Breast epithelium (tissue), 4 donors: ENCODE measurements at regions not wholly inside any gene's neighbourhood (a gene's known extent, or its start where the extent isn't known, plus 50 kb on each side); places are given as distances from the start of the nearest gene placed in this dataset.

Experiments
- DNase-seq, 2 donors: peaks; one replicate each; pipeline ENCODE4 v3.0.0-alpha.2; 2019; ENCODE audit warnings: low spot score in 2 of 2
- H3K27ac ChIP-seq, 2 donors: fragments of 200-600 bp; sonication (generic) in 1 of 2; one replicate each; pipeline ENCODE4 v1.5.1; 2016 to 2019; ENCODE audit warnings: mild to moderate bottlenecking in 1 of 2
- H3K27me3 ChIP-seq, 2 donors: fragments of 200-600 bp; sonication (generic) in 1 of 2; one replicate each; pipeline versions ENCODE4 v1.5.1 to v1.6.0; 2017 to 2019; ENCODE audit warnings: control low read depth in 1 of 2, mild to moderate bottlenecking in 1 of 2
- H3K36me3 ChIP-seq: fragments of 200-600 bp; one replicate; pipeline ENCODE4 v1.5.1; 2019
- H3K4me1 ChIP-seq, 2 donors: fragments of 200-600 bp; sonication (generic); one replicate each; pipeline ENCODE4 v1.5.1; 2016 to 2019; ENCODE audit warnings: control low read depth in 1 of 2
- H3K4me3 ChIP-seq, 3 donors: fragments of 200-600 bp; sonication (generic); 1 replicate in 2 of 3; 2 replicates in 1 of 3; pipeline ENCODE4 v1.5.1; 2016 to 2019; ENCODE audit warnings: mild to moderate bottlenecking in 3 of 3, moderate library complexity in 2 of 3
- H3K9me3 ChIP-seq, 2 donors: fragments of 200-600 bp; sonication (generic) in 1 of 2; one replicate each; pipeline ENCODE4 v1.5.1; 2016 to 2019; ENCODE audit warnings: control low read depth in 1 of 2
- POLR2A ChIP-seq: fragments of 450-650 bp; IDR thresholded peaks from one replicate; pipeline ENCODE4 v1.6.1; 2016; ENCODE audit warnings: antibody characterized with exemption, mild to moderate bottlenecking, moderate library complexity
- POLR2AphosphoS5 ChIP-seq, 3 donors: sonication (generic); formaldehyde crosslinking; IDR thresholded peaks; one replicate each; pipeline ENCODE4 v1.6.1; 2017; ENCODE audit warnings: antibody characterized with exemption in 3 of 3
- intact Hi-C: fragments of 100-400 bp; cut with DNase I; formaldehyde crosslinking; loops from one replicate; pipeline ENCODE4 v1.15.1; 2023; ENCODE audit warnings: low total_unique reads
- TF ChIP-seq, protein P1 (sequence below), 3 donors: fragments of 450-650 bp; IDR thresholded peaks; one replicate each; pipeline ENCODE4 v1.5.1; 2016 to 2017; ENCODE audit warnings: antibody characterized with exemption in 3 of 3, mild to moderate bottlenecking in 3 of 3, moderate library complexity in 3 of 3

DNA sequence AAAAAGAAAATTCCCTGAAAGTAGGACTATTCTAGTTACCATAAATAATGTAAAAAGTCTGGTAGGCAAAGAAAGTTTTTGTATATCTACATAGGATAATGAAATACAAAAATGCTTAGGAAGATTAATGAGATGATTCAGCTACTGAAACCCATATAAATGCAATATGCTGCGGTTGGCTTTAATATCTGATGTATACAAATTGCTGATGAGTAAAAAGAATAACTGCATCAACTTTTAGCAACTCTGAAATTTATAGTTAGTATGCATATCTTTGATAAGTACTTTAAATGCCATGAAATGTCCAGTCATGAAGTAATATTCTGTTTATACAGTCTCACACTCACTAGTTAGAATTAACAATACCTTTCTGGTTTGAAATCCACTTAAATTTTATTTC lies 404.8 kb downstream of the TLL1 start:
- Histone ChIP-seq H3K9me3 (no peaks in the 10 kb centered on the region), H3K36me3 (no peaks in the 10 kb centered on the region), H3K27me3 (peaks cover 0 to 2% of the 10 kb centered on the region in 2 donors), H3K4me3 (no peak overlapping the region), H3K4me1 (no peaks in the 10 kb centered on the region), H3K27ac (no peak overlapping the region)
- intact Hi-C loops = no loop called here
- no peak for TF ChIP-seq POLR2A
- TF ChIP-seq POLR2AphosphoS5 (IDR thresholded peaks at IDR 0.05) = no peak
- TF ChIP-seq, protein P1, sequence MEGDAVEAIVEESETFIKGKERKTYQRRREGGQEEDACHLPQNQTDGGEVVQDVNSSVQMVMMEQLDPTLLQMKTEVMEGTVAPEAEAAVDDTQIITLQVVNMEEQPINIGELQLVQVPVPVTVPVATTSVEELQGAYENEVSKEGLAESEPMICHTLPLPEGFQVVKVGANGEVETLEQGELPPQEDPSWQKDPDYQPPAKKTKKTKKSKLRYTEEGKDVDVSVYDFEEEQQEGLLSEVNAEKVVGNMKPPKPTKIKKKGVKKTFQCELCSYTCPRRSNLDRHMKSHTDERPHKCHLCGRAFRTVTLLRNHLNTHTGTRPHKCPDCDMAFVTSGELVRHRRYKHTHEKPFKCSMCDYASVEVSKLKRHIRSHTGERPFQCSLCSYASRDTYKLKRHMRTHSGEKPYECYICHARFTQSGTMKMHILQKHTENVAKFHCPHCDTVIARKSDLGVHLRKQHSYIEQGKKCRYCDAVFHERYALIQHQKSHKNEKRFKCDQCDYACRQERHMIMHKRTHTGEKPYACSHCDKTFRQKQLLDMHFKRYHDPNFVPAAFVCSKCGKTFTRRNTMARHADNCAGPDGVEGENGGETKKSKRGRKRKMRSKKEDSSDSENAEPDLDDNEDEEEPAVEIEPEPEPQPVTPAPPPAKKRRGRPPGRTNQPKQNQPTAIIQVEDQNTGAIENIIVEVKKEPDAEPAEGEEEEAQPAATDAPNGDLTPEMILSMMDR (IDR thresholded peaks at IDR 0.05) = no peak
- DNase-seq = no peak

DNA sequence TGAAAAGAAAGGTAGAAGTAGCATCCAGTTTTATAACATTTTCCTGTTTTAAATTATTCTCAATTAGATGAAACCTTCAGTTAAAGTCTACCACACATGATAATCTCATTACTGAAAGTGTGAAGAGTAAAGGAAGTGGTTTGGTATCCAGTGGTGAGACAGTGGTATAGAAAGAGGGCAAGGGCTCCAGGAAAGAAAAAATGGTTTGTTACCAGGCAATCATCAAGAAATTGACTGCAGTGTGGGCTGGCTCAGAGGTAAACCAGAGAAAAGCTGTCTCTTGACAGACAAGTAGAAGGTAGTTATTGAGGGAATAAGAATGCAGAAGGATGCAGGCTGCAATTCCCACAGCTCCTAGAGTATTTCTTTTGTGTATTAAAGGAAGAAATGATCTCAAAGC lies 406.2 kb downstream of the TLL1 start:
- DNase-seq = no peak

DNA sequence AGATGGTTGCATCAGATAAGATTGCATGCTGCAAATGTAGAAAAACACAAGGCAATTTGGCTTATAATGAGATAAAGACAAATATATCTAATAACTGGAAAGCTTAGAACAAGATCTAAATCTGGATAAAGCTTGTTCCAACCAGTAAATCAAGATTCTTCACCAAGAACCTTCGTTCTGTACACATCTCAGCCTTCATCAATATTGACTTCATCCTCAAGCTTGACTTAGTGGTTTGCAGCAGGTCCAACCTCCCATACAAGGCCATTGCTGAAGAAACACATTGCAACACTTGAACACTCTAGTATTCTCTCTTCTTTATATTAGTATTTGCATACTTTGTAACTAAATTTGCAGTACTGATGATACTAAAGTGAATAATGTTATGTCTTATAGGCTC lies 407.6 kb downstream of the TLL1 start:
- H3K27me3 ChIP-seq = peaks cover 0 to 2% of the 10 kb centered on the region in 2 donors
- DNase-seq = no peak
- TF ChIP-seq POLR2A = no peak
- TF ChIP-seq, protein P1 (IDR thresholded peaks at IDR 0.05) = no peak
- TF ChIP-seq POLR2AphosphoS5 (IDR thresholded peaks at IDR 0.05) = no peak

More for the DNA sequence above, 406.2 kb downstream of the TLL1 start:
- TF ChIP-seq POLR2A (no peak), POLR2AphosphoS5 (IDR thresholded peaks at IDR 0.05) (no peak)
- TF ChIP-seq, protein P1 (IDR thresholded peaks at IDR 0.05) = no peak
- H3K9me3 ChIP-seq = no peaks in the 10 kb centered on the region
- no peaks in the 10 kb centered on the region for H3K4me1 ChIP-seq
- H3K27ac ChIP-seq = no peak overlapping the region
- no peak overlapping the region for H3K4me3 ChIP-seq
- intact Hi-C loops = no loop called here
- H3K36me3 ChIP-seq = no peaks in the 10 kb centered on the region
- peaks cover 0 to 2% of the 10 kb centered on the region in 2 donors for H3K27me3 ChIP-seq

DNA sequence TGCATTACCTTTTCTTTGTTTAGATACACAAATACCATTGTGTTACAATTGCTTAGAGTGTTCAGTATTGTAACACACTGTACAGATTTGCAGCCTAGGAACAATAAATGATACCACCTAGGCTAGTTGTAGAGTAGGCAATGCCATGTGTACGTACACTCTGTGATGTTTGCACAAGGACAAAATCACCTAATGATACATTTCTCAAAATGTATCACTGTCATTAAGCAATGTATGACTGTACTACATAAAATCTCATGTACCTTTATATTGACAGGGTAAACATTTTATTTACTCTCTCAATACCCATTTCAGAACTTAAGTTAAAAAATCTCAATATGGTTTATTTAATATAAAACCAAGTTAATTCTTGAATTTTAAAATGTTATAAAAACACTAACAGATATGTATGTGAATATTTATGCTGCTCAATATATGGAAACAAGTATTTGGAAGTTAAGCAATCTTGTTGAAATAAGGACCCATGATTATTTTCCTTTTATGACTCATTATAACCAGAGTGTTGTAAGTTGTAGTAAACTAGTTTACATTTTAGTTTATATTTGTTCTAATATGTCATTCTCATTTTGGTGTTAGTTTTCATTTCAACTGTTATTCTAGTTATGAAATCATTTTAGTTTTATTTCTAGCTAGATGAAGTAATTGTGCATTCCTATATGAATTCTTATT lies 409.2 kb downstream of the TLL1 start:
- H3K36me3 ChIP-seq = no peaks in the 10 kb centered on the region
- intact Hi-C loops = no loop called here
- no peak overlapping the region for H3K27ac ChIP-seq

More for the DNA sequence above, 407.6 kb downstream of the TLL1 start:
- no peaks in the 10 kb centered on the region for H3K4me1 ChIP-seq
- no peaks in the 10 kb centered on the region for H3K36me3 ChIP-seq
- H3K9me3 ChIP-seq = no peaks in the 10 kb centered on the region
- intact Hi-C loops = no loop called here
- H3K4me3 ChIP-seq = no peak overlapping the region
- no peak overlapping the region for H3K27ac ChIP-seq

DNA sequence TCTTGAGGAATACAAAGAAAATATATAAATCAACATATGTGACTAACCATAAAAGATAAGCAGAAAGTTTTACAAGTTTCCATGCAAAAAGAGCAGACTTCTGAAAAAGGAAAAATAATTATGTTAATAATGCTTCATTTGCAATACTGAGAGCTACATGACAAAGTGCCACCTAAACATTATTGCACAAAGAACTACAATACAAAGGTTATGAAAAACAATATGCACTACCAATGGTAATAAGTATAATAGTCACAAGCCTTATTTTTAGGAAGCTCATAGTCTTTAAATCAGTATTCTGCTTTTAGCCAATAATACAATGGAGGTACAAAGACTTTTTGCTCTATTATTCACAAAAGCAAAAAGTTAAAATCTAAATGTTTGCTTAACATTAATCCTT lies 411.2 kb downstream of the TLL1 start:
- TF ChIP-seq POLR2A = no peak
- TF ChIP-seq, protein P1 (IDR thresholded peaks at IDR 0.05) = no peak
- no peak for TF ChIP-seq POLR2AphosphoS5 (IDR thresholded peaks at IDR 0.05)
- no peak for DNase-seq

More for the DNA sequence above, 409.2 kb downstream of the TLL1 start:
- no peak overlapping the region for H3K4me3 ChIP-seq
- no peaks in the 10 kb centered on the region for H3K4me1 ChIP-seq
- no peak for DNase-seq
- H3K27me3 ChIP-seq = peaks cover 0 to 2% of the 10 kb centered on the region in 2 donors
- TF ChIP-seq, protein P1 (IDR thresholded peaks at IDR 0.05) = no peak
- TF ChIP-seq POLR2AphosphoS5 (IDR thresholded peaks at IDR 0.05) (no peak), POLR2A (no peak)
- H3K9me3 ChIP-seq = no peaks in the 10 kb centered on the region

More for the DNA sequence above, 411.2 kb downstream of the TLL1 start:
- Histone ChIP-seq H3K4me1 (no peaks in the 10 kb centered on the region), H3K9me3 (no peaks in the 10 kb centered on the region), H3K27ac (no peak overlapping the region), H3K4me3 (no peak overlapping the region), H3K36me3 (no peaks in the 10 kb centered on the region), H3K27me3 (no peaks in the 10 kb centered on the region)
- intact Hi-C loops = no loop called here
